ENCODE measurements at regions not wholly inside any gene's neighbourhood (a gene's known extent, or its start where the extent isn't known, plus 50 kb on each side); places are given as distances from the start of the nearest gene placed in this dataset.

DNA sequence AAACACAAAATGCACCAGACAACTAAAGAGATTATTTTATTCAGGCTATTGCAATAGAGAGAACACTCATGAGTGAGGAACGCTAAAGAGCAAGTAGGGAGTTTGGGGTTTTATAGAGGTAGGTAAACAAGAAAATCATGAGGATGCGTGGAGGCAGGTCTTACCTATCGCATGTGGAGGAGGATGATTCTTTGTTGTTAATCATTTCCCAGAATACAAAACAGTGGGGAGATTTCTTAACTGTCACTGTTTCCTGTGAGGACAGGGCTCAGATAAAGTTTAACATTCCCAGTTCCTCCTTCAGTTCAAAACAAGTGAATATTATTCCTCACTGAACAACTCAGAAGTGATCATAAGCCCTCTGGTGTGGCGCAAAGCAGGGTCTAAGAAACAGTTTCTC lies 156.1 kb upstream of the MGAT5 start:
- DNase-seq (no peak), ATAC-seq (replicated peaks in 1 of 4) (no peak)
- H3K9me3 Mint-ChIP-seq, result no peaks in the 10 kb centered on the region
- no peaks in the 10 kb centered on the region for H3K4me1 Mint-ChIP-seq
- H3K27me3 ChIP-seq (replicated peaks in 1 of 2; ENCODE audit: control insufficient read depth in 2 of 2, extremely low read depth in 1 of 2, insufficient read depth in 2 of 2, low read length in 1 of 2), result no peaks in the 10 kb centered on the region
- H3K27me3 Mint-ChIP-seq, result peaks cover 19 to 27% of the 10 kb centered on the region in 2 donors
- ChIA-PET POLR2A (interaction anchor here in 1 of 2 donors (0.6 kb wide), 1 partner anchor 8 kb away, joined by 3 read pairs; no protein-coding TSS in a partner anchor), CTCF (no interaction called here)
- no peaks in the 10 kb centered on the region for H3K4me1 ChIP-seq (ENCODE audit: control insufficient read depth in 1 of 2, extremely low read depth in 1 of 2, insufficient read depth in 2 of 2, low read length in 2 of 2)
- H3K27ac Mint-ChIP-seq, result no peak overlapping the region
- no peaks in the 10 kb centered on the region for H3K36me3 Mint-ChIP-seq
- no peak overlapping the region for H3K4me3 ChIP-seq (ENCODE audit: control insufficient read depth in 1 of 2, extremely low read depth in 1 of 2, low read length in 1 of 2)
- no peak overlapping the region for H3K27ac ChIP-seq (ENCODE audit: low read length)
- H3K9me3 ChIP-seq, result no peaks in the 10 kb centered on the region
- 89% methylated on average over 1 of the region's 4 CpGs for WGBS (ENCODE audit: insufficient coverage)
- no peak overlapping the region for H3K4me3 Mint-ChIP-seq
- no peaks in the 10 kb centered on the region for H3K36me3 ChIP-seq (ENCODE audit: control insufficient read depth in 2 of 2, extremely low read depth in 1 of 2, insufficient read depth in 1 of 2, low read length in 1 of 2)

DNA sequence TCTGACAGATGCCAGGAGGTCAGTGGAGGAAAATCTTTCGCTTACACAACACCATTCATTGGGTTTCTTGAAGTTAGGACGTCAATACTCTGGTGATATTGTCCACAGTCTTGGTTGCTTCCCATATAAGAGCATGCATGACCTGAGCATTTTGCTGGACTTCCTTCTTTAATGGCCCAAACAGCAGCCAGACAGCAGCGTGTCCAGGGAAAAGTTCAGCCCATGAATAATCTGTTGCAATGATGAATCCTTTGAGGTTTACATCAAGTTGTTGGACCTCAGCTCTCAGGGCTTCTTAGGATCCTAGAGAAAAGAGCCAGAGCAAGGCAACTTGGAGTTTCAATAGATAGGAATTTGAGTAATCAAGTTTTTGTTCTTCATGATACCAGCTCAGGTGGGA lies 155.6 kb upstream of the MGAT5 start:
- CTCF ChIA-PET, result no interaction called here

DNA sequence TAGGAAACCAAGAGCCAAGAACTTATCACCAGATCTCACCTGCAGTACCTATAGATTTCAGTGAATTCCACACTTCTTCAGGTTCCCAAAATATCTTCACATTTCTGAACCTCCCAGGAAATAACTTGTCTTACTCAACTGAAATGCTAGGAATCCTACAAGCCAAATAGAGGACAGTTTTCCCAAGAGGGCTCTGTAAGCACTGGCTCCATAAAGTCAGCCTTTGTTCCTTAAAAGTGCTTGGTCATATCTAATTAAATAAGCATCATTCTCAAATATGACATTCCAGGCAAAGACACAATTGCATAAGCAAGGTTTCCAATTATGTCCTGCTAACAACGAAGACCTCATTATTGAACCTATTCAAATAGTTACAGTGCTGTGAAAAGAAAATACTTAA lies 154.6 kb upstream of the MGAT5 start:
- ATAC-seq (replicated peaks in 1 of 4) (no peak), DNase-seq (no peak)
- no peaks in the 10 kb centered on the region for H3K27me3 ChIP-seq (replicated peaks in 1 of 2; ENCODE audit: control insufficient read depth in 2 of 2, extremely low read depth in 1 of 2, insufficient read depth in 2 of 2, low read length in 1 of 2)
- no peaks in the 10 kb centered on the region for H3K36me3 ChIP-seq (ENCODE audit: control insufficient read depth in 2 of 2, extremely low read depth in 1 of 2, insufficient read depth in 1 of 2, low read length in 1 of 2)
- Mint-ChIP-seq H3K9me3 (no peaks in the 10 kb centered on the region), H3K27me3 (peaks cover 17 to 21% of the 10 kb centered on the region in 2 donors), H3K36me3 (no peaks in the 10 kb centered on the region), H3K27ac (no peak overlapping the region), H3K4me1 (peaks cover 0 to 3% (median 3%) of the 10 kb centered on the region in 3 donors), H3K4me3 (no peak overlapping the region)
- H3K4me3 ChIP-seq (ENCODE audit: control insufficient read depth in 1 of 2, extremely low read depth in 1 of 2, low read length in 1 of 2), result no peak overlapping the region
- no peak overlapping the region for H3K27ac ChIP-seq (ENCODE audit: low read length)
- H3K4me1 ChIP-seq (ENCODE audit: control insufficient read depth in 1 of 2, extremely low read depth in 1 of 2, insufficient read depth in 2 of 2, low read length in 2 of 2), result no peaks in the 10 kb centered on the region
- H3K9me3 ChIP-seq, result no peaks in the 10 kb centered on the region
- no CpG with 5 or more reads among the region's 1 CpG for WGBS (ENCODE audit: insufficient coverage)
- POLR2A ChIA-PET, result no interaction called here
- CTCF ChIA-PET, result no interaction called here

More for the DNA sequence above, 155.6 kb upstream of the MGAT5 start:
- Mint-ChIP-seq H3K27ac (no peak overlapping the region), H3K36me3 (no peaks in the 10 kb centered on the region), H3K27me3 (peaks cover 19 to 27% of the 10 kb centered on the region in 2 donors), H3K4me1 (no peaks in the 10 kb centered on the region), H3K4me3 (no peak overlapping the region), H3K9me3 (no peaks in the 10 kb centered on the region)
- no peak for ATAC-seq (replicated peaks in 1 of 4)
- no peaks in the 10 kb centered on the region for H3K36me3 ChIP-seq (ENCODE audit: control insufficient read depth in 2 of 2, extremely low read depth in 1 of 2, insufficient read depth in 1 of 2, low read length in 1 of 2)
- H3K9me3 ChIP-seq, result no peaks in the 10 kb centered on the region
- WGBS (ENCODE audit: insufficient coverage), result 100% methylated on average over 2 of the region's 3 CpGs
- no peak overlapping the region for H3K27ac ChIP-seq (ENCODE audit: low read length)
- DNase-seq, result no peak
- H3K4me1 ChIP-seq (ENCODE audit: control insufficient read depth in 1 of 2, extremely low read depth in 1 of 2, insufficient read depth in 2 of 2, low read length in 2 of 2), result no peaks in the 10 kb centered on the region
- H3K27me3 ChIP-seq (replicated peaks in 1 of 2; ENCODE audit: control insufficient read depth in 2 of 2, extremely low read depth in 1 of 2, insufficient read depth in 2 of 2, low read length in 1 of 2), result no peaks in the 10 kb centered on the region
- no peak overlapping the region for H3K4me3 ChIP-seq (ENCODE audit: control insufficient read depth in 1 of 2, extremely low read depth in 1 of 2, low read length in 1 of 2)
- POLR2A ChIA-PET, result interaction anchor here (0.6 to 0.7 kb wide), 2 partner anchors 9 to 343 kb away, joined by 3 read pairs; no protein-coding TSS in a partner anchor

DNA sequence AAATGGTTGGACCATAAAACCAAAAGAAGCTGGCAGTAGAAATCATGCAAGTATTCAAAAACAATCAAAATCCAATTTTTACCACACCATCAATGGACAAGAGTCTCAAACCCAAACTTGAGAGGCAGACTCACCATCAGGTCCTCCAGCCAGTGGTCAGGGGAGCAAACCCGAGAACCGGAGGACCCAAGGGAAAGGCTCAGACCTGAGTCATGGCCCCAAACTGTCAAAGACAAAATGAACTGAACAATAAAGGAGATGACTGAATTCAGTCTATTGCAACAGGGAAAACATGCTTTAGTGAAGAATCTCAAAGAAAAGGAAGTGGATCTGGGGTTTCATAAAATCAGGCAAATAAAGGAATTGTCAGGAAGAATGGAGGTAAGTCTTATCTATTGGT lies 150.7 kb upstream of the MGAT5 start:
- peaks cover 0 to 7% (median 0%) of the 10 kb centered on the region in 3 donors for H3K9me3 Mint-ChIP-seq
- Histone ChIP-seq H3K27me3 (replicated peaks in 1 of 2; ENCODE audit: control insufficient read depth in 2 of 2, extremely low read depth in 1 of 2, insufficient read depth in 2 of 2, low read length in 1 of 2) (no peaks in the 10 kb centered on the region), H3K27ac (ENCODE audit: low read length) (no peak overlapping the region), H3K4me3 (ENCODE audit: control insufficient read depth in 1 of 2, extremely low read depth in 1 of 2, low read length in 1 of 2) (no peak overlapping the region), H3K36me3 (ENCODE audit: control insufficient read depth in 2 of 2, extremely low read depth in 1 of 2, insufficient read depth in 1 of 2, low read length in 1 of 2) (no peaks in the 10 kb centered on the region), H3K9me3 (no peaks in the 10 kb centered on the region), H3K4me1 (ENCODE audit: control insufficient read depth in 1 of 2, extremely low read depth in 1 of 2, insufficient read depth in 2 of 2, low read length in 2 of 2) (peaks cover 3 to 5% of the 10 kb centered on the region in 2 experiments)
- H3K27me3 Mint-ChIP-seq, result peaks cover 4 to 9% of the 10 kb centered on the region in 2 donors
- POLR2A ChIA-PET, result interaction anchor here in 1 of 2 donors (0.6 to 0.7 kb wide), 2 partner anchors 77 to 151 kb away, joined by 3 to 5 read pairs; partner anchors contain the start of gene MGAT5
- CTCF ChIA-PET, result interaction anchor here (0.7 to 1.0 kb wide), 2 partner anchors 12 to 47 kb away, joined by 3 read pairs; no protein-coding TSS in a partner anchor
- no peak overlapping the region for H3K27ac Mint-ChIP-seq
- WGBS (ENCODE audit: insufficient coverage), result 88% methylated on average over 2 of the region's 2 CpGs
- DNase-seq (no peak), ATAC-seq (replicated peaks in 1 of 4) (no peak)
- no peaks in the 10 kb centered on the region for H3K36me3 Mint-ChIP-seq
- no peak overlapping the region for H3K4me3 Mint-ChIP-seq
- peaks cover 8 to 10% (median 10%) of the 10 kb centered on the region in 3 donors for H3K4me1 Mint-ChIP-seq

DNA sequence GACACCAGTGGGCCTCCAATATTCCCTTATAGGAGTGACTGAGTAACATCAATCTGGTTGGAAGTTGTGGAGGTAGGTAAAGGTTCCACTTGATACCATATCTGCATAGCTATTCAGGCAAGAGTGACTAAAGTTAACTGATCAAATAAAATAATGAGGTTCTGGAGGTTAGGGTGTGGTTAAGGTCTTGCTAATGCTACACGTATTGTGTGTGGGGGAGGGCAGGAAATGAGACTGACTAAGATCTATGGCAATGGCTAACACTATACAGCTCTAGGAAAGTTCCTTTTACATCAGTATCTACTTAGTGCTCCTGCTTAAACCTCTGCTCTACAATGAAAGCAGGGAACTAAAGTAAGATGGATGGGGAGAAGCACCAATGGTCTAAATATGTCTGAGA lies 149.1 kb upstream of the MGAT5 start:
- Histone ChIP-seq H3K27ac (ENCODE audit: low read length) (no peak overlapping the region), H3K9me3 (no peaks in the 10 kb centered on the region), H3K4me1 (ENCODE audit: control insufficient read depth in 1 of 2, extremely low read depth in 1 of 2, insufficient read depth in 2 of 2, low read length in 2 of 2) (peaks cover 3 to 5% of the 10 kb centered on the region in 2 experiments), H3K36me3 (ENCODE audit: control insufficient read depth in 2 of 2, extremely low read depth in 1 of 2, insufficient read depth in 1 of 2, low read length in 1 of 2) (no peaks in the 10 kb centered on the region), H3K4me3 (ENCODE audit: control insufficient read depth in 1 of 2, extremely low read depth in 1 of 2, low read length in 1 of 2) (no peak overlapping the region), H3K27me3 (replicated peaks in 1 of 2; ENCODE audit: control insufficient read depth in 2 of 2, extremely low read depth in 1 of 2, insufficient read depth in 2 of 2, low read length in 1 of 2) (no peaks in the 10 kb centered on the region)
- DNase-seq, result peak in 1 of 35 experiments; percentile 27
- POLR2A ChIA-PET, result no interaction called here
- WGBS (ENCODE audit: insufficient coverage), result no CpG with 5 or more reads among the region's 1 CpG
- peak; percentile 65 to 90 (median 74) for ATAC-seq (replicated peaks in 1 of 4)
- no peaks in the 10 kb centered on the region for H3K36me3 Mint-ChIP-seq
- no peak overlapping the region for H3K4me3 Mint-ChIP-seq
- no peak overlapping the region for H3K27ac Mint-ChIP-seq
- CTCF ChIA-PET, result no interaction called here
- no peaks in the 10 kb centered on the region for H3K27me3 Mint-ChIP-seq
- H3K9me3 Mint-ChIP-seq, result peaks cover 0 to 7% (median 0%) of the 10 kb centered on the region in 3 donors
- H3K4me1 Mint-ChIP-seq, result peaks cover 8 to 10% (median 10%) of the 10 kb centered on the region in 3 donors

DNA sequence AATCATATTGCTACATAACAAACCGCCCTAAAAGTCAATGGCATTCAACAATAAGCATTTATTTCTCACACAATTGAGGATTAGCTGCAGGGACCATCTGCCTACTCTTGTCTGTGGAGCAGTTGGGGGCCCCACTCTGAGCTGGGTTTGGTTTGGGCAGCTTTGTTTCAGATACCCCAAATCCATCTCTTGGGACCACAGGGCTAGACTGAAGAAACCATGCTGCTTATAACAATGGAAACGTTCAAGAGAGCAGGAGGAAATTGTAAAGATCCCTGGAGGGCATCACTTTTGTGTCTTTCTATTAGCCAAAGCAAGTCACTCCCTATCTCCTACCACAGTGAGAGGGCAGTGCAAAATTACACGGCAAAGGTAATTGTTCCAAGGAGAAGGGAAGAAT lies 146.5 kb upstream of the MGAT5 start:
- Histone ChIP-seq H3K4me1 (ENCODE audit: control insufficient read depth in 1 of 2, extremely low read depth in 1 of 2, insufficient read depth in 2 of 2, low read length in 2 of 2) (peaks cover 3 to 5% of the 10 kb centered on the region in 2 experiments), H3K27ac (ENCODE audit: low read length) (no peak overlapping the region), H3K4me3 (ENCODE audit: control insufficient read depth in 1 of 2, extremely low read depth in 1 of 2, low read length in 1 of 2) (no peak overlapping the region), H3K36me3 (ENCODE audit: control insufficient read depth in 2 of 2, extremely low read depth in 1 of 2, insufficient read depth in 1 of 2, low read length in 1 of 2) (no peaks in the 10 kb centered on the region), H3K27me3 (replicated peaks in 1 of 2; ENCODE audit: control insufficient read depth in 2 of 2, extremely low read depth in 1 of 2, insufficient read depth in 2 of 2, low read length in 1 of 2) (peaks cover 0 to 5% of the 10 kb centered on the region in 2 experiments), H3K9me3 (no peaks in the 10 kb centered on the region)
- Mint-ChIP-seq H3K36me3 (no peaks in the 10 kb centered on the region), H3K27ac (no peak overlapping the region), H3K4me1 (peaks cover 8 to 10% (median 10%) of the 10 kb centered on the region in 3 donors), H3K9me3 (peaks cover 3 to 7% (median 4%) of the 10 kb centered on the region in 3 donors), H3K4me3 (no peak overlapping the region), H3K27me3 (no peaks in the 10 kb centered on the region)
- ChIA-PET POLR2A (no interaction called here), CTCF (no interaction called here)
- WGBS (ENCODE audit: insufficient coverage), result no CpG with 5 or more reads among the region's 3 CpGs
- DNase-seq (no peak), ATAC-seq (replicated peaks in 1 of 4) (no peak)

DNA sequence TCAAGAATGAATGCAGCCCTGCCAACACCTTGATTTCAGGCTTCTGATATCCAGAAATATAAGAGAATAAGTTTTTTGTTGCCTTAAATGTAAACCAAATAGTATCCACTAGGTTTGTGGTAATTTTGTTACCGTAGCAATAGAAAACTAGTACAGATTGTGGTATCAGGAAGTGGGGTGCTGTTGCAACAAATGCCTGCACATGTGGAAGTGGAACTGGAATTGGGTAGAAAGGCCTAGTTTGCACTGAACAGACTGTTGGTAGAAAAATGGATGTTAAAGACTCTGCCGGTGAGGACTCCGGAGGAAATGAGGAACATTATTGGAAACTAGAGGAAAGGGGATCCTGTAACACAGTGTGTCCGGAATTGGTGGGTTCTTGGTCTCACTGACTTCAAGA lies 145.8 kb upstream of the MGAT5 start:
- POLR2A ChIA-PET, result no interaction called here
- H3K4me3 Mint-ChIP-seq, result no peak overlapping the region
- no peak for ATAC-seq (replicated peaks in 1 of 4)
- WGBS (ENCODE audit: insufficient coverage), result 80% methylated on average over 4 of the region's 4 CpGs
- peaks cover 8 to 10% (median 10%) of the 10 kb centered on the region in 3 donors for H3K4me1 Mint-ChIP-seq
- no peaks in the 10 kb centered on the region for H3K27me3 Mint-ChIP-seq
- CTCF ChIA-PET, result no interaction called here
- Histone ChIP-seq H3K4me1 (ENCODE audit: control insufficient read depth in 1 of 2, extremely low read depth in 1 of 2, insufficient read depth in 2 of 2, low read length in 2 of 2) (peaks cover 3 to 5% of the 10 kb centered on the region in 2 experiments), H3K4me3 (ENCODE audit: control insufficient read depth in 1 of 2, extremely low read depth in 1 of 2, low read length in 1 of 2) (no peak overlapping the region), H3K36me3 (ENCODE audit: control insufficient read depth in 2 of 2, extremely low read depth in 1 of 2, insufficient read depth in 1 of 2, low read length in 1 of 2) (no peaks in the 10 kb centered on the region), H3K27ac (ENCODE audit: low read length) (no peak overlapping the region), H3K27me3 (replicated peaks in 1 of 2; ENCODE audit: control insufficient read depth in 2 of 2, extremely low read depth in 1 of 2, insufficient read depth in 2 of 2, low read length in 1 of 2) (peaks cover 0 to 6% of the 10 kb centered on the region in 2 experiments), H3K9me3 (no peaks in the 10 kb centered on the region)
- DNase-seq, result no peak
- no peaks in the 10 kb centered on the region for H3K36me3 Mint-ChIP-seq
- no peak overlapping the region for H3K27ac Mint-ChIP-seq
- H3K9me3 Mint-ChIP-seq, result peaks cover 3 to 7% (median 4%) of the 10 kb centered on the region in 3 donors

Measured in T-cell (primary cell).